Endothelial cell (in vitro differentiated cells): ENCODE measurements at regions not wholly inside any gene's neighbourhood (a gene's known extent, or its start where the extent isn't known, plus 50 kb on each side); places are given as distances from the start of the nearest gene placed in this dataset. TPM values are rescaled to one million over a fixed set of nuclear protein-coding genes. Genes with fewer than 3 reads are reported as not detected.

Source experiments
- DNase-seq: peaks from one replicate; pipeline ENCODE4 v3.0.0; 2021; ENCODE audit warnings: low spot score
- H3K27ac Mint-ChIP-seq: one replicate; pipeline ENCODE4 v1.8.0; 2021; ENCODE audit warnings: mixed read lengths, inconsistent platforms; ENCODE audit not compliant: unreplicated experiment
- H3K27me3 Mint-ChIP-seq: one replicate; pipeline ENCODE4 v1.8.0; 2021; ENCODE audit warnings: mild to moderate bottlenecking, moderate library complexity, mixed read lengths, inconsistent platforms; ENCODE audit not compliant: unreplicated experiment
- H3K36me3 Mint-ChIP-seq: one replicate; pipeline ENCODE4 v1.8.0; 2021; ENCODE audit warnings: mild to moderate bottlenecking, low read depth, mixed read lengths, inconsistent platforms; ENCODE audit not compliant: unreplicated experiment
- H3K4me1 Mint-ChIP-seq: one replicate; pipeline ENCODE4 v1.8.0; 2021; ENCODE audit warnings: mild to moderate bottlenecking, mixed read lengths, inconsistent platforms; ENCODE audit not compliant: unreplicated experiment
- H3K4me3 Mint-ChIP-seq: one replicate; pipeline ENCODE4 v1.8.0; 2021; ENCODE audit warnings: mild to moderate bottlenecking, mixed read lengths, inconsistent platforms; ENCODE audit not compliant: unreplicated experiment
- H3K9me3 Mint-ChIP-seq: one replicate; pipeline ENCODE4 v1.8.0; 2021; ENCODE audit warnings: mixed read lengths, inconsistent platforms; ENCODE audit not compliant: unreplicated experiment
- CTCF ChIP-seq: fragments of 200-600 bp; sonication (generic); IDR thresholded peaks from one replicate; pipeline ENCODE4 v1.5.0; 2021; ENCODE audit warnings: antibody characterized with exemption; ENCODE audit not compliant: unreplicated experiment
- microRNA-seq: library from miRNA; unstranded; fragments of <30 nt; microRNA quantifications from one replicate; pipeline ENCODE4, GENCODE V29; 2020; ENCODE audit not compliant: unreplicated experiment

- Mint-ChIP-seq H3K4me1 (no peaks in the 10 kb centered on the region), H3K36me3 (no peaks in the 10 kb centered on the region), H3K27me3 (peaks cover 3% of the 10 kb centered on the region), H3K4me3 (no peak overlapping the region), H3K27ac (no peak overlapping the region), H3K9me3 (peaks cover 9% of the 10 kb centered on the region)
- DNase-seq: no peak
- TF ChIP-seq CTCF: no peak
Observed at GRCh38 chr3:159938714-159939113, 49.9 kb upstream of the IL12A start.

Small RNAs in the stretch of these regions (microRNA-seq; reads per million reads assigned to microRNA genes)
- gene MIR3919: not detected
